Upper lobe of right lung (tissue), 1 donor: ENCODE measurements at regions not wholly inside any gene's neighbourhood (a gene's known extent, or its start where the extent isn't known, plus 50 kb on each side); places are given as distances from the start of the nearest gene placed in this dataset.

Experiments
- ATAC-seq: fragments of 200-7000 bp; cut with Tn5 transposase; one replicate; pipeline ENCODE4 v1.9.1; 2020; ENCODE audit warnings: mild to moderate bottlenecking, moderate library complexity
- DNase-seq: peaks from one replicate; pipeline ENCODE4 v3.0.0-alpha.2; 2020
- H3K27ac ChIP-seq: fragments of 200-600 bp; one replicate; pipeline ENCODE4 v1.8.0; 2022
- H3K27me3 ChIP-seq: fragments of 200-600 bp; one replicate; pipeline ENCODE4 v1.8.0; 2022; ENCODE audit warnings: mild to moderate bottlenecking
- H3K36me3 ChIP-seq: fragments of 200-600 bp; one replicate; pipeline ENCODE4 v1.8.0; 2022
- H3K4me1 ChIP-seq: fragments of 200-600 bp; one replicate; pipeline ENCODE4 v1.8.0; 2022
- H3K4me3 ChIP-seq: fragments of 200-600 bp; one replicate; pipeline ENCODE4 v1.8.0; 2022; ENCODE audit warnings: mild to moderate bottlenecking
- H3K9me3 ChIP-seq: fragments of 200-600 bp; one replicate; pipeline ENCODE4 v1.8.0; 2022
- intact Hi-C: fragments of 100-400 bp; cut with DNase I; formaldehyde crosslinking; loops from one replicate; pipeline ENCODE4 v1.11.0; 2022
- TF ChIP-seq, protein P1 (sequence below): fragments of 200-600 bp; IDR thresholded peaks from one replicate; pipeline ENCODE4 v1.8.0; 2022; ENCODE audit warnings: antibody characterized with exemption
- donor health status: DM: no; HTN: yes; CAD: no; lungs with severe emphysema.

GRCh38 chr18:47427072-47427471, 175.6 kb upstream of the SKOR2 start:
- DNase-seq (no peak), ATAC-seq (no peak)
- Histone ChIP-seq H3K36me3 (no peaks in the 10 kb centered on the region), H3K27ac (no peak overlapping the region), H3K27me3 (no peaks in the 10 kb centered on the region), H3K4me3 (no peak overlapping the region), H3K9me3 (no peaks in the 10 kb centered on the region), H3K4me1 (no peaks in the 10 kb centered on the region)
- intact Hi-C loops = no loop called here
- TF ChIP-seq, protein P1, sequence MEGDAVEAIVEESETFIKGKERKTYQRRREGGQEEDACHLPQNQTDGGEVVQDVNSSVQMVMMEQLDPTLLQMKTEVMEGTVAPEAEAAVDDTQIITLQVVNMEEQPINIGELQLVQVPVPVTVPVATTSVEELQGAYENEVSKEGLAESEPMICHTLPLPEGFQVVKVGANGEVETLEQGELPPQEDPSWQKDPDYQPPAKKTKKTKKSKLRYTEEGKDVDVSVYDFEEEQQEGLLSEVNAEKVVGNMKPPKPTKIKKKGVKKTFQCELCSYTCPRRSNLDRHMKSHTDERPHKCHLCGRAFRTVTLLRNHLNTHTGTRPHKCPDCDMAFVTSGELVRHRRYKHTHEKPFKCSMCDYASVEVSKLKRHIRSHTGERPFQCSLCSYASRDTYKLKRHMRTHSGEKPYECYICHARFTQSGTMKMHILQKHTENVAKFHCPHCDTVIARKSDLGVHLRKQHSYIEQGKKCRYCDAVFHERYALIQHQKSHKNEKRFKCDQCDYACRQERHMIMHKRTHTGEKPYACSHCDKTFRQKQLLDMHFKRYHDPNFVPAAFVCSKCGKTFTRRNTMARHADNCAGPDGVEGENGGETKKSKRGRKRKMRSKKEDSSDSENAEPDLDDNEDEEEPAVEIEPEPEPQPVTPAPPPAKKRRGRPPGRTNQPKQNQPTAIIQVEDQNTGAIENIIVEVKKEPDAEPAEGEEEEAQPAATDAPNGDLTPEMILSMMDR = no peak

GRCh38 chr18:47425365-47425764, 173.9 kb upstream of the SKOR2 start:
- Histone ChIP-seq H3K4me1 (no peaks in the 10 kb centered on the region), H3K36me3 (no peaks in the 10 kb centered on the region), H3K4me3 (no peak overlapping the region), H3K27ac (no peak overlapping the region), H3K27me3 (no peaks in the 10 kb centered on the region), H3K9me3 (no peaks in the 10 kb centered on the region)
- TF ChIP-seq, protein P1 = no peak
- ATAC-seq (no peak), DNase-seq (no peak)
- intact Hi-C loops = no loop called here

DNA sequence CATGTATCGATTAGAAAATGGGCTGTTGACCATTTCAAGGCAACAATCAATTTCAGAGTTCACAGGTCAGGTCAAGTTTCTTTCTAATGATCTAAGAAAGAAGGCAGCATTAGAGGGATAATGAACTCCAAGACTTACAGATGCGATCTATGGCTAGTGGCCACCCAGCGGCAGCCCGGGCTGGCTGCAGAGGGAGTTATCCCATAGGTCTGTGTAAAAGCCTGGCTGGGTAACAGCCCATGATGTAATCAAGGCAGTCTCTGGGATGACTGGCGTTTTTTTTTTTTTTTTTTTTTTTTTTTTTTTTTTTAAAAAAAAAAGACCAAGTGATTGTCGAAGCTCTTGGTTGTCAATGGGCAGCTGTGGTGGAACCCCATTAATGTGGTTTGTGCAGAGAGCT, 171.1 kb upstream of the SKOR2 start:
- Histone ChIP-seq H3K36me3 (no peaks in the 10 kb centered on the region), H3K4me3 (no peak overlapping the region), H3K27ac (no peak overlapping the region), H3K9me3 (no peaks in the 10 kb centered on the region), H3K27me3 (peaks cover 5% of the 10 kb centered on the region), H3K4me1 (no peaks in the 10 kb centered on the region)
- intact Hi-C loops = no loop called here
- DNase-seq = no peak
- TF ChIP-seq, protein P1 = no peak
- ATAC-seq = no peak

GRCh38 chr18:47420130-47420529, 168.7 kb upstream of the SKOR2 start:
- TF ChIP-seq, protein P1 = no peak
- Histone ChIP-seq H3K4me1 (no peaks in the 10 kb centered on the region), H3K27me3 (peaks cover 5% of the 10 kb centered on the region), H3K9me3 (no peaks in the 10 kb centered on the region), H3K4me3 (no peak overlapping the region), H3K36me3 (no peaks in the 10 kb centered on the region), H3K27ac (no peak overlapping the region)
- ATAC-seq (no peak), DNase-seq (no peak)
- intact Hi-C loops = no loop called here

GRCh38 chr18:47418746-47419145, 167.3 kb upstream of the SKOR2 start:
- no peak for DNase-seq
- H3K4me1 ChIP-seq = no peaks in the 10 kb centered on the region
- H3K9me3 ChIP-seq = no peaks in the 10 kb centered on the region
- peaks cover 5% of the 10 kb centered on the region for H3K27me3 ChIP-seq
- no peak overlapping the region for H3K27ac ChIP-seq
- TF ChIP-seq, protein P1 = no peak
- H3K36me3 ChIP-seq = no peaks in the 10 kb centered on the region
- ATAC-seq = no peak
- intact Hi-C loops = no loop called here
- H3K4me3 ChIP-seq = no peak overlapping the region

DNA sequence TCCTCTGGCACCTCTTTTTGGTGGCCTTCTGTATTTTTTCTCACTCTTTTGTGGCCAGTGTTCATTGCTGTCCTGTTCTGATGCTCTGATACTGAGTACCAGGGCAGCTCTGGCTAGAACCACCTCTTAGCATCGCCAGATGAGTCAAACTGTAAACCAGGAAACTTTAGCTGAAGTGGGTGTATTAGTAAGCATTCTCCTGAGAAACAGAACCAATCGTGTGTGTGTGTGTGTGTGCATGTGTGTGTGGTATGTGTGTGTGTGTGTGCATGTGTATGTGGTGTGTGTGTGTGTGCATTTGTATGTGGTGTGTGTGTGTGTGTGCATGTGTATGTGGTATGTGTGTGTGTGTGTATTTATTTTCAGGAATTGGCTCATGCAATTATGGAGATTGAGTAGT, 166.3 kb upstream of the SKOR2 start:
- Histone ChIP-seq H3K9me3 (no peaks in the 10 kb centered on the region), H3K4me1 (no peaks in the 10 kb centered on the region), H3K27me3 (peaks cover 5% of the 10 kb centered on the region), H3K4me3 (no peak overlapping the region), H3K27ac (no peak overlapping the region), H3K36me3 (no peaks in the 10 kb centered on the region)
- TF ChIP-seq, protein P1 = no peak
- DNase-seq (no peak), ATAC-seq (no peak)
- intact Hi-C loops = no loop called here
